ENCODE measurements at regions not wholly inside any gene's neighbourhood (a gene's known extent, or its start where the extent isn't known, plus 50 kb on each side); places are given as distances from the start of the nearest gene placed in this dataset.

GRCh38 chr2:144227427-144228105 lies 292.4 kb downstream of the ZEB2 start:
- DNase-seq: no peak
- intact Hi-C loops (cut with DNase I): no loop called here
- no peak for ATAC-seq (ENCODE audit: poor library complexity)

- ATAC-seq (ENCODE audit: poor library complexity) (no peak), DNase-seq (no peak)
- intact Hi-C loops (cut with DNase I): no loop called here
These were observed 294.8 kb downstream of the ZEB2 start for GRCh38 chr2:144225076-144225475.

GRCh38 chr2:144224472-144224871 lies 295.4 kb downstream of the ZEB2 start:
- no peak for DNase-seq
- no peak for ATAC-seq (ENCODE audit: poor library complexity)
- intact Hi-C loops (cut with DNase I): no loop called here

GRCh38 chr2:144219979-144220378 lies 299.9 kb downstream of the ZEB2 start:
- intact Hi-C loops (cut with DNase I): no loop called here
- peak; percentile 60 for ATAC-seq (ENCODE audit: poor library complexity)
- DNase-seq: no peak

GRCh38 chr2:144217853-144218633 lies 301.9 kb downstream of the ZEB2 start:
- intact Hi-C loops (cut with DNase I): no loop called here
- ATAC-seq (ENCODE audit: poor library complexity): peak; percentile 53

GRCh38 chr2:144215701-144216675 lies 303.9 kb downstream of the ZEB2 start:
- intact Hi-C loops (cut with DNase I): no loop called here
- no peak for ATAC-seq (ENCODE audit: poor library complexity)
- DNase-seq: no peak

More at GRCh38 chr2:144217853-144218633, 301.9 kb downstream of the ZEB2 start:
- DNase-seq: no peak

- ATAC-seq (ENCODE audit: poor library complexity) (no peak), DNase-seq (no peak)
- intact Hi-C loops (cut with DNase I): no loop called here
These were observed 304.7 kb downstream of the ZEB2 start for GRCh38 chr2:144215207-144215606.

GRCh38 chr2:144213797-144214196 lies 306.1 kb downstream of the ZEB2 start:
- intact Hi-C loops (cut with DNase I): no loop called here
- ATAC-seq (ENCODE audit: poor library complexity) (no peak), DNase-seq (no peak)

GRCh38 chr2:144211826-144212225 lies 308.1 kb downstream of the ZEB2 start:
- ATAC-seq (ENCODE audit: poor library complexity) (no peak), DNase-seq (no peak)
- intact Hi-C loops (cut with DNase I): no loop called here

- intact Hi-C loops (cut with DNase I): no loop called here
- no peak for ATAC-seq (ENCODE audit: poor library complexity)
- no peak for DNase-seq
These were observed 308.9 kb downstream of the ZEB2 start for GRCh38 chr2:144211065-144211464.

- ATAC-seq (ENCODE audit: poor library complexity) (no peak), DNase-seq (no peak)
- intact Hi-C loops (cut with DNase I): no loop called here
These were observed 309.8 kb downstream of the ZEB2 start for GRCh38 chr2:144210076-144210475.

- intact Hi-C loops (cut with DNase I): no loop called here
- ATAC-seq (ENCODE audit: poor library complexity) (no peak), DNase-seq (no peak)
These were observed 311.0 kb downstream of the ZEB2 start for GRCh38 chr2:144208924-144209323.

GRCh38 chr2:144206019-144206418 lies 313.9 kb downstream of the ZEB2 start:
- ATAC-seq (ENCODE audit: poor library complexity) (no peak), DNase-seq (no peak)
- intact Hi-C loops (cut with DNase I): no loop called here

GRCh38 chr2:144201868-144202468 lies 318.0 kb downstream of the ZEB2 start:
- intact Hi-C loops (cut with DNase I): no loop called here
- DNase-seq (no peak), ATAC-seq (ENCODE audit: poor library complexity) (no peak)

- ATAC-seq (ENCODE audit: poor library complexity) (no peak), DNase-seq (no peak)
- intact Hi-C loops (cut with DNase I): no loop called here
These were observed 318.8 kb downstream of the ZEB2 start for GRCh38 chr2:144201126-144201525.

GRCh38 chr2:144198116-144198515 lies 321.8 kb downstream of the ZEB2 start:
- ATAC-seq (ENCODE audit: poor library complexity) (no peak), DNase-seq (no peak)
- intact Hi-C loops (cut with DNase I): no loop called here

- intact Hi-C loops (cut with DNase I): no loop called here
- no peak for DNase-seq
- ATAC-seq (ENCODE audit: poor library complexity): no peak
These were observed 325.4 kb downstream of the ZEB2 start for GRCh38 chr2:144194326-144195071.

GRCh38 chr2:144190908-144191605 lies 328.9 kb downstream of the ZEB2 start:
- ATAC-seq (ENCODE audit: poor library complexity) (no peak), DNase-seq (no peak)
- intact Hi-C loops (cut with DNase I): no loop called here
